ENCODE measurements at regions not wholly inside any gene's neighbourhood (a gene's known extent, or its start where the extent isn't known, plus 50 kb on each side); places are given as distances from the start of the nearest gene placed in this dataset.

- peak; percentile 71 for DNase-seq
- peak; percentile 51 for ATAC-seq
Observed at GRCh38 chr2:8543060-8543382, 138.8 kb upstream of the ID2 start.

- DNase-seq (peak; percentile 81), ATAC-seq (peak; percentile 76)
Observed at GRCh38 chr2:8543383-8544170, 138.3 kb upstream of the ID2 start.

- ATAC-seq, result no peak
- peak; percentile 16 for DNase-seq
Observed at GRCh38 chr2:8544171-8544785, 137.6 kb upstream of the ID2 start.

GRCh38 chr2:8544786-8545694 lies 136.8 kb upstream of the ID2 start:
- DNase-seq (peak; percentile 91), ATAC-seq (peak; percentile 74)

GRCh38 chr2:8545695-8546611 lies 135.9 kb upstream of the ID2 start:
- no peak for ATAC-seq
- no peak for DNase-seq

- ATAC-seq (no peak), DNase-seq (no peak)
Observed at GRCh38 chr2:8546612-8547283, 135.1 kb upstream of the ID2 start.

GRCh38 chr2:8547284-8548064 lies 134.4 kb upstream of the ID2 start:
- DNase-seq (no peak), ATAC-seq (no peak)

GRCh38 chr2:8548065-8548618 lies 133.7 kb upstream of the ID2 start:
- no peak for ATAC-seq
- no peak for DNase-seq

- ATAC-seq (no peak), DNase-seq (no peak)
Observed at GRCh38 chr2:8548619-8549150, 133.2 kb upstream of the ID2 start.

GRCh38 chr2:8549273-8549922 lies 132.5 kb upstream of the ID2 start:
- ATAC-seq, result no peak
- DNase-seq, result no peak

GRCh38 chr2:8549942-8550341 lies 131.9 kb upstream of the ID2 start:
- ATAC-seq (no peak), DNase-seq (no peak)

- DNase-seq (no peak), ATAC-seq (no peak)
Observed at GRCh38 chr2:8550481-8550880, 131.4 kb upstream of the ID2 start.

GRCh38 chr2:8550937-8551621 lies 130.8 kb upstream of the ID2 start:
- DNase-seq (no peak), ATAC-seq (no peak)

- ATAC-seq, result peak; percentile 86
- DNase-seq, result peak; percentile 55
Observed at GRCh38 chr2:8551622-8552074, 130.2 kb upstream of the ID2 start.

- DNase-seq, result no peak
- ATAC-seq, result no peak
Observed at GRCh38 chr2:8552293-8552801, 129.5 kb upstream of the ID2 start.

GRCh38 chr2:8553643-8554042 lies 128.2 kb upstream of the ID2 start:
- DNase-seq (no peak), ATAC-seq (no peak)

GRCh38 chr2:8554296-8554806 lies 127.5 kb upstream of the ID2 start:
- ATAC-seq (no peak), DNase-seq (no peak)

- no peak for ATAC-seq
- no peak for DNase-seq
Observed at GRCh38 chr2:8555543-8555942, 126.3 kb upstream of the ID2 start.
